Stimulated activated naive CD4-positive, alpha-beta T cell treated with Interleukin-2 at 50 U/mL for 16 hours (primary cell): ENCODE measurements at regions not wholly inside any gene's neighbourhood (a gene's known extent, or its start where the extent isn't known, plus 50 kb on each side); places are given as distances from the start of the nearest gene placed in this dataset.

Experiments used
- DNase-seq: peaks from one replicate; lab custom pipeline; 2025; lab: John Stamatoyannopoulos, UW

GRCh38 chr16:65956100-65956499, 410.4 kb upstream of the CDH5 start:
- DNase-seq, result no peak

GRCh38 chr16:65954446-65954845, 412.0 kb upstream of the CDH5 start:
- DNase-seq, result no peak

- no peak for DNase-seq
Observed at GRCh38 chr16:65950211-65950610, 416.3 kb upstream of the CDH5 start.

- DNase-seq, result no peak
Observed at GRCh38 chr16:65948361-65948760, 418.1 kb upstream of the CDH5 start.

- DNase-seq, result no peak
Observed at GRCh38 chr16:65947951-65948350, 418.5 kb upstream of the CDH5 start.

DNA sequence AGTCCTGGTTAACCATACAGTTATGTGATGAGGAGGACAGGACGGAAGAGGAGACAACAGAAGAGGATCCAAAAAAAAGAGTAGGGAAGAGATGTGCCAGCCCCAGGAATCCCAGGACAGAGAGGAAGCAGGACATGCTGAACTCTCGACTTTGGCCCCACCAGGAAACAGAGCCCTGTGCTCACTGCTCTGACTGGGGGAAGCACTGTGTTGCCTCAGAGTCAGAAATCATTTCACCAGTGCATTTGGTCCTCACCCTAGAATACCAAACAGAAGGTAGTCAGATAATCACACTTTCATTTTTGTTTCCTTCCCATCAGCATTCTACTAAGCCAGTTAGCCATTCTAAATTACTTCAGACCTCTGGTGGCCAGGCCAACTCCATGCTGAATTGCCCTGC, 421.0 kb upstream of the CDH5 start:
- no peak for DNase-seq

DNA sequence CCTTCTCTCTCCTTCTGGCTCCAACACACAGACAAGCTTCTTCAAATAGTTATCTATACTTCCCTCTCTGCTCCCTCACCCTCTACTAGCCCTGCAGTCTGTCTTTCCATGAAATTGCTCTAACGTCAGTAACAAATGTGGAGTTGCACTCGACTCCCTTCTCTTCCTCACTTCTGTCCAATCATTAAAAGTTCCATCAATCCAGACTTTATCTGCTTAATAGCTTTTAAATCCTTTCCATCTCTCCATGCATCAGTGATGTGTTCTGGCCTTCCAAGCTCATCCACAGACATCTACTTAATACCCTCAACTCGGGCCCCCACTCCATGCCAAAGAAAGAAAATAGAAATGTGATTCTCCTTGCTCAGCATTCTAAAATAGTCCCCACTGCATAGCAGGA, 422.1 kb upstream of the CDH5 start:
- DNase-seq, result no peak

GRCh38 chr16:65940711-65941110, 425.8 kb upstream of the CDH5 start:
- no peak for DNase-seq

DNA sequence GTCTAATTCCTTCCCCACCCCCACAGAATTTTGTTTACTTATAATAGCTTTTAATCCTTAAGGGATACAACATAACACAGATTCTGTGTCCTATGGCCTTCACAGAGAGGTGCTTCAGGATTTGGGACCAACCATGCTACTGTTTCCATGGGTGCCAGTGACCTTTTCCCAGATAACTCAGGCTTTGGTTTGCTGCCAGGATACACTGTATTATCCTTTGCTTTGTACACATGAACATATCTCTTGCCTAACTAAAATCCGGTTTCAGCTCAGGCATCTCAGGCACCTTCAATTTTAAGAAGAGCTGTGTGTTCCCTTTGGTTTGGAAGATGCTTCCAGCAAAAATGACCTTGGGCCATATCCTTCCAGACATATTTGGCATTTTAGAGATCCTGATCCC, 428.4 kb upstream of the CDH5 start:
- DNase-seq, result no peak

GRCh38 chr16:65937455-65937854, 429.0 kb upstream of the CDH5 start:
- no peak for DNase-seq

DNA sequence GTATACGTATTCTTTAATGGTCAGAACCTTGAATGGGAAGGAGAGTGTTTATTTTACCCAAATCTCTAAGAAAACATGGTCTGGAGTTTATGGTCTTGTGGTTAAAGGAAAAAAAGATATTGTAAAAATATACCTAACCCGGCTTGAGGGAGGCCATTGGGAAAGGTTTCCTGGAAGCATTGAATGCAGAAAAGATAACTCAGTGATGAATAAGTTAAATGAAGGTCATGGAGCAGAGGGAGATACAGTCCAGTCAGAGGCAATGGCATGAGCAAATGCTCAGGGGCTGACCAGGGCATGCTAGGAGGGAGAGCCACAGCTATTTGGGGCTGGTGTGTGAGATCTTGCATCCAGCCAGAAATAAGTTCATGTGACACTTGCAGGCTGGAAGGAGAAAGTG, 430.4 kb upstream of the CDH5 start:
- DNase-seq, result no peak

- no peak for DNase-seq
Observed at GRCh38 chr16:65934443-65934842, 432.0 kb upstream of the CDH5 start.

DNA sequence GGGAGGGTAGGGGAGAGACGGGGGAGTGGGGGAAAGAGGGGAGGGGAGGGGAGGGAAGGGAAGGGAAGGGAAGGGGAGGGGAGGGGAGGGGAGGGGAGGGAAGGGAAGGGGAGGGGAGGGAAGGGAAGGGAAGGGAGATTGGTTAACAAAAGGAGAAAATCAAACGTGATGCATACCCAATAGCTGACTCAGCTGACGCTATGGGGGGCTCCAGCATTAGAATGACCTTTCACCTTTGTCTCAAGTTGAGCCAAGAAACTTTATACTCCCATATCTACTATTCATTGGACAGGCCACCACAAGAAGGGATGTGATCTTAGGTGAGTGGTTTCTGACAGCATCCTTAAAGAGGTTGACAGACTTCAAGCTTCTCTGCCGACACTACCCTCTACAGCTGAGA, 432.8 kb upstream of the CDH5 start:
- no peak for DNase-seq

- DNase-seq, result no peak
Observed at GRCh38 chr16:65932350-65933072, 434.0 kb upstream of the CDH5 start.

- DNase-seq, result no peak
Observed at GRCh38 chr16:65922923-65923322, 443.6 kb upstream of the CDH5 start.

DNA sequence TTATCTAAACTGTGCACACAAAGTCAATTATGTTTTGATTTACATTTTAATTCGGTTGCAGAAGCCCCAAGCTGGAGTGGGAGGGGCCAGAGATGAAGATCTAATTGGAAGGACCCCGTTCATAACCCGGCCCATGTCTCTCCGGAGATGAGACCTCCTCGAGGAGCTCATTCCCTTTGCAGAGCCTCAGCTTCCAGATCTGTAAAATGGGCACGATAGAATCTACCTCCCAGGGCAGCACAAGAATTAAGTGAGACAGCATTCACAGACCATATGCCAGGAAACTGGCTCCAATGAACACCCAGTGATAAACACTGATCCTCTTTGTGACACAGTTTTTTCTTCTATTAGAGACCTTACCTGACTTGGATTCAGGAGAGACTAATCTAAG, 446.5 kb upstream of the CDH5 start:
- DNase-seq, result no peak

DNA sequence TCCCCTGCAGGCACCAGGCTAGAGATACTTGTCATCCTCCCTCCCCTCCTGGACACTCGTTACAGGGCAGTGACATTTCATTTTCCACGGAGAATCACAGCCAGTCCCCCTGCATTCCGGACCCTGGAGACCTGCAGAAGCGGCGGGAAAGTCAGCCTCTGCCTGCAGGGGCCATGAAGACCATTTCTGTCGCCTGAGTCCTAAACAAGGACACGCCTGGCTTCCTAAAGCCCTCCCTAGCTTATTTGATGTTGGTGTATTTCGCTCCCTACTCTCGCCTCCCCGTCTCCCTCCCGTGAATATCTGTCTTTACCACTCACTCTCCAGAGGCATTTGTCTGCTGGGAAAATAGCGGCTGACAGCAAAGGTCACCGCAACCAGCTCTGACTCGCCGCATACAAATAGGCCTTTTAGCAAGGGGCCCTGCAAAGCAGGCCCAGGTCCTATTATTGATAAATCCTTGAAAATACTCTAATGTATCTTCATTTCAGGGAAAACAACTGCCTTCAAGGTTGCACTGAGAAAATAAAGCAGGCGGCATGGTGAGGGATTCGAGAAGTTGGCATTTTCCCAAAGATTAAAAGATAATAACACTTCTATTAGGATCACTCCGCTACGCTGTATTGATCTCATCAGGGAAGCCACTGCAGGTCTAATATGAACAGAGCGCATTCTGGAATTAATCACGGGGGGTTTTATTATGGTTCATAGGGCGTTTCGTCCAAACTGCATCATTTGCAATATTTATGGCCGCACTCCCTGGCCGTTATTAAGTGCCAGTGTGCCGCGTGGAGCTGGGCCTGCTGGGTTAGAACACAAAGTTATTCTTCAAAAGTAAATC, 447.1 kb upstream of the CDH5 start:
- no peak for DNase-seq

GRCh38 chr16:65917466-65917865, 449.0 kb upstream of the CDH5 start:
- no peak for DNase-seq

GRCh38 chr16:65916995-65917394, 449.5 kb upstream of the CDH5 start:
- DNase-seq, result no peak

DNA sequence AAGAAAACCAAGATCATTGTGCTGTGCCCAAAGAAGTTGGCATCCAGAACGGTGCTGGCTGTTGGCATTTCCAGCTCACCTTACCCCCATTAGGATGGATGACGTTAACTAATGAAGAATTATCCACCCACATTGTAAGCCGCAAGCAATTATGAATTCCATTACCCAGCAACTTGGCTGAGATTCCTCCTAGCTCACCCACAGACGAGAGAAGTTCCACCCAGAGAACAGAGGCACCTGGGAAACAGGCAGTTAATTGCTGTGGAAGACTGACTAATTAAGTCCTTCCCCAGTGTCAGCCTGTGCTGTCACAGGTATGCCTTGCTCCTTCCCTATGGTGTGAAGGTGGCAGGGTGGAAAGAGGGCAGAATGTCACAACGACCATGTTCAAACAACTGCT, 456.2 kb upstream of the CDH5 start:
- DNase-seq, result no peak

DNA sequence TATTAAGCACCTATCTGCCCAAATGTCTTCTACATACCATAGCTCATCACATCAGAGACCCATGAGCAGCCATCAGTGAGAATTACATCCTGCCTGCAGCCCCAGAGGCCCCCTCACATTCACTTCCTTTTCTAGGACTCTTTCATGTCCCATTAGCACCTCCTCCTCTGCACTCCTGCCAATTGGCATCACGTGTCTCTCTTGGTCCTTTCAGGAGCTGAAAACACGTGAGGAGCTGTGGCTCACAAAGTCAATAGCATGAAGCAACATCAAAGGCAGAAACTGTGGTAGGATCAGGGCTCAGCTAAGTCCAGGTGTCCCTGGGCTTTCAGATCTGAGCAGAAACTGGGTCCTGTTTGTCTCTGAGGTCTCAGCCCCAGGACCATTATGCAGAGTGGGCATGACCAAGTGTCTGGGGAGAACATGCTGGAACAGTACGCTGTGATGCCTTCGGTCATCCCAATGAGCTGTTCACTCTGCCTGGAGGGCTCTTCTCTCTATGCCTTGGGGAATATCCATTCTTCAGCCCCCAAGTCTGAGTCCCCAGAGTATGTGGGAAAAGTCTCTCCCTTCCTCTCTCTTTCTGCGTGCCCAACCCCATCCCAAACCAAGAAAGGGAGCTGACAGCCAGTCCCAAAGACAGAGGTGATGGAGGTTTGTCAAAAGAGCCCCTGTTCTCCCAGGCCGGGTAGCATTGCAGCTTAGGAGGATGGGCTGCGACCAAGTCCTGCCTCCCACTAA, 457.0 kb upstream of the CDH5 start:
- DNase-seq, result no peak

DNA sequence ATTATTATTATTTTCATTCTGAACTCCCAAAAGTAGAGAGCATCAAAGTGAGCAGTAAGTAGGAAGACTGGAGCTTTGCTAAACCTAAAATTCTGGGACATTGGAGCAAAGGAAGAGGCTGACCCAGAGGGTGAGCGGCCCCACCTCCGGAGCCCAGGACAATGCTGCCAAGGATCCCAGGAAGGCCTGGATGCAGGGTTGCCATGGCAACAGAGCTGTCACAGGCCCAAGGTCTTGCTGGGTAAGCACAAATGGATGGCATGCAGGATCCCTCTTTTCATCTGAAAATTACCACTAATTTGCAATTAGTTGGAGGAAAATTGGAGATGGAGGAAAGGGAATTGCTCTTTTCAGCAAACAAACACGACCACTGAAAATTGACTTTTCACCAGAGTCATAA, 457.9 kb upstream of the CDH5 start:
- DNase-seq, result no peak

GRCh38 chr16:65905331-65905730, 461.2 kb upstream of the CDH5 start:
- no peak for DNase-seq
